HAP-1 (cell line): ENCODE measurements at regions not wholly inside any gene's neighbourhood (a gene's known extent, or its start where the extent isn't known, plus 50 kb on each side); places are given as distances from the start of the nearest gene placed in this dataset.

Experiments
- DNase-seq, 2 experiments: peaks; one replicate each; pipeline ENCODE4 v3.0.0-alpha.2; 2016 to 2020; ENCODE audit warnings: low spot score in 2 of 2
- H3K27me3 ChIP-seq: fragments of 250-450 bp; sonication (Bioruptor Pico); 2 replicates; pipeline ENCODE4 v1.5.1; 2020; ENCODE audit warnings: low read depth, mild to moderate bottlenecking, moderate library complexity
- H3K36me3 ChIP-seq: fragments of 250-450 bp; sonication (Bioruptor Pico); replicated peaks from 2 replicates; pipeline ENCODE4 v1.5.1; 2020; ENCODE audit warnings: mild to moderate bottlenecking
- H3K4me1 ChIP-seq: fragments of 250-450 bp; sonication (Bioruptor Pico); 2 replicates; pipeline ENCODE4 v1.5.1; 2020; ENCODE audit warnings: mild to moderate bottlenecking
- H3K4me3 ChIP-seq: fragments of 250-450 bp; sonication (Bioruptor Pico); 2 replicates; pipeline ENCODE4 v1.5.1; 2020; ENCODE audit warnings: mild to moderate bottlenecking, moderate library complexity
- H3K9me3 ChIP-seq: fragments of 250-450 bp; sonication (Bioruptor Pico); 2 replicates; pipeline ENCODE4 v1.5.1; 2020; ENCODE audit warnings: mild to moderate bottlenecking, moderate library complexity
- in situ Hi-C: fragments of 300-500 bp; cut with MboI; formaldehyde crosslinking; loops from 3 replicates; pipeline ENCODE4 v1.14.3; 2020; ENCODE audit warnings: low sequenced_read_pairs, inconsistent platforms, mixed read lengths

DNA sequence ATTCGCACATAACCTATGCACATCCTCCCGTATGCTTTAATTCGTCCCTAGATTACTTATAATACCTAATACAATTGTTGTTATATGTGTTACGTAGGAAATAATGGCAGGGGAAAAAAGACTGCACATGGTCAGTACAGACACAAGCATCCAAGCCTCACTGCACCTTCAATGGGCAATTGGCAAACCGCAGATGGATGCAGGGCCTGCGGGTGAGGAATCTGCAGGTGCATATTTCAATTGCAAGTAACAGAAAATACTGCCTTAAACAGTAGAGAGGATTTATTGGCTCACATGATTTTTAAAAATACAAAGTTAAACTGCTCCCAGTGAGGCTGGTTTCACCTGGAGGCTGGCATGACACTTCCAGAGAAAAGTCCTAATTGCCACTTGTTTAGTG lies 142.1 kb upstream of the MLN start:
- Histone ChIP-seq H3K4me1 (no peaks in the 10 kb centered on the region), H3K27me3 (peaks cover 11% of the 10 kb centered on the region), H3K36me3 (no peaks in the 10 kb centered on the region), H3K9me3 (no peaks in the 10 kb centered on the region), H3K4me3 (no peak overlapping the region)
- in situ Hi-C loops, result no loop called here
- DNase-seq, result no peak

DNA sequence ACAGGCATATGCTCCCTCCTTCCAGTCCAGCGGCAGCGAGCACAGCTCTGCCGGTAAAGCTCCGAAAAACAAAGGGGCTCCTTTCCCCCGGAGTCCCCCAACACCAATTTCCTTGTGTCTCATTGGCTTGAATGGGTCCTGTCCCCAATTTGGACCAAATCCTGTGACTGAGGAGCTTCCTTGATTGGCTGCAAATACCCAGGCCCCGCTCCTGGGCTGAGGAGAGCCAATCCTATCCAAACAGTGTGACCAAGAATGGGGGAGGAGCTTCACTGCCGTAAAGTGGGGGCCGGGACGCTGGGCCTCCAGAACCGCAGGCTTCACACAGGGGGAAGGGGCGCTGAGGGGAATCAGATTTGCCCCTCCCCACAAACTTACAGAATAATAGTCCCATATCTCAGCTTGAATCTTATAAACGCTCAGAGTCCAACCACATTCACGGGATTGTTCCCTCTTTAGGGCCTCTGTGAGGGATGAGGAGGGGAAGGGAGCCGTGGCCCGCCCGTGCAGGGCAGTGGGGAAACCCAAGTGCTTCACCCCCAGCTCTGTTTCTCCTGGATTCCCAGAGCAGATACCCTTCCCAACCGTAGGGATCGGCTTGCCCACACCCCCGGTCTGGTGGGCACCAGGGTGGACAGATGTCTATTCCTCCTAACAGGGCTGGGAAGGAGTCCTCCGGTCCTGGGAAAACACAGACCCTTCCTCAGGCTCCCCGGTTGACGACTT lies 141.0 kb upstream of the MLN start:
- Histone ChIP-seq H3K27me3 (peaks cover 11% of the 10 kb centered on the region), H3K4me3 (no peak overlapping the region), H3K9me3 (no peaks in the 10 kb centered on the region), H3K36me3 (no peaks in the 10 kb centered on the region), H3K4me1 (no peaks in the 10 kb centered on the region)
- in situ Hi-C loops, result no loop called here
- DNase-seq, result no peak

DNA sequence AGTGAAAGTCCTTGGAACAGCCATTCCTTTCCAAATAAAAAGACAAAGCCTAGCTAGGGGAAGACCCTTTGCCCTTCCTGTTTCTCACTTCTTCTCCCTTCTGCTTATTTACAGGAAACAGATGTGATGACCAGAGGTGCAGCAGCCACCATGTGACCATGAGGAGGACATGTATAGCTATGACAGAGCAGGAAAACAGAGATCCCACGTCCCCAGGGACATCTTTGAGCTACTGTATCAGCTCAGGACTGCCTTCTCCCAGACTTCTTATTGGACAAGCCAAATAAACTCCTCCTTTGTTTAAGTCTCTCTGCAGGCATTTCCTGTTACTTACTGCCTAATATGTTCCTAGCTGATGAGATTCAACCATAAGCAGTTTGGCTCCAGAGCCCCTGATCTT lies 133.1 kb upstream of the MLN start:
- Histone ChIP-seq H3K4me3 (no peak overlapping the region), H3K36me3 (no peaks in the 10 kb centered on the region), H3K4me1 (no peaks in the 10 kb centered on the region), H3K27me3 (0 out of 2 replicates have a peak, but pooled peaks cover 3% of the 10 kb centered on the region), H3K9me3 (no peaks in the 10 kb centered on the region)
- in situ Hi-C loops, result no loop called here
- DNase-seq, result no peak

DNA sequence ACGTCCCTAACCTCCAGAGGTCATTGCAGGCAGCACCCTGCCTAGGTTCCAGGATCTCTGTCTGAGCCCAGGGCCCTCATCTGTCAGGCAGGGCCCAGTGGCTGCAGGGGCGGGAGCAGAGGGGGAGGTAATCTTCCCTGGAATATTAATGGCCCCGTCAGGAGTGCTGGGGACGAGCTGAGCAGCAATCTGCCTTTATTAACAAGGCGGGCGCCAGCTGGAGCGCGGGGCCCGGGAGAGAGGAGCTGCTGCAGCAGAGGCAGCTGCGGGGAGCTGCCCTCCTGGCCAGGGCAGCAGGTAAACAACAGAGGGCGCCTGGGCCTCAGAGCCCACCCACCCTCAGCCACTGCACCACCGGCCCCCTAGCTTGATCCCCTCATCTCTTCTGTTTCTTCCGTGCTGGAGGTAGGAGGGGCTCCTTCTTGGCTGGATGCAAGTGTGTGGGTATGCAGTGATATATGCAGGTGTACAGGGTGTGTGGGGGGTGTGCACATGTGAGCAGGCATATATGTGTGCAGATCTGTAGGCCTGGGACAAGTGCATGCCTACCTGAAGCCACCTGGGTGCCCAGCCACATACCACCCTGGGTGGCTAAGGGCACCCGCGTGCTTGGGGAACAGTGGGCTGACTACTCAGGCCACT lies 131.8 kb upstream of the MLN start:
- Histone ChIP-seq H3K4me3 (no peak overlapping the region), H3K27me3 (0 out of 2 replicates have a peak, but pooled peaks cover 3% of the 10 kb centered on the region), H3K4me1 (no peaks in the 10 kb centered on the region), H3K9me3 (no peaks in the 10 kb centered on the region), H3K36me3 (no peaks in the 10 kb centered on the region)
- no peak for DNase-seq
- in situ Hi-C loops, result no loop called here

DNA sequence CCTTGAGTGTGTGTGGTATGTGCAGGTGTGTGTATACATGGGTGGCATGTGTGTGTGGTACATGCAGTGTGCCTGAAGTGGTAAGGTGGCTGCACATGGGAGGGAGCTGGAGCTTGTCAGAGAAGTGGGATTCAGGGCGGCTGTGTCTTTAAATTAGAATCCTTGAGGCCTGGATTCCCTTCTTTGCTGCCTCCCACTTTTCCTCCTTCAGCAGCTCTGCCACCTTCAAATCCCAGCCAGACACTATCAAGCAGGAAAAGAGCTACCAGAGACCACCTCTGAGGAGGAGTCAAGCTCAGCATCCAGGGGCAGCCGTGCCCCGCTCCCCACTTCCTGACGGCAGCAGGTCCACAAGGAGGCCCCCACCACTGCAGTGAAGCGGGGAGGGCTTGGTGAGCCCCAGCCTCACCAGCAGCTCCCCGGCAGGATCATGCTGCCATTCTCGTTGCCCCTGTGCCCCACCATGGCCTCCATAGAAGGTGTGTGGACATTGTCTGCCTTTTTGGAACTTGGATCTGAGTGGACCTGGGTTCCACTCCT lies 131.0 kb upstream of the MLN start:
- in situ Hi-C loops, result no loop called here
- no peaks in the 10 kb centered on the region for H3K4me1 ChIP-seq

DNA sequence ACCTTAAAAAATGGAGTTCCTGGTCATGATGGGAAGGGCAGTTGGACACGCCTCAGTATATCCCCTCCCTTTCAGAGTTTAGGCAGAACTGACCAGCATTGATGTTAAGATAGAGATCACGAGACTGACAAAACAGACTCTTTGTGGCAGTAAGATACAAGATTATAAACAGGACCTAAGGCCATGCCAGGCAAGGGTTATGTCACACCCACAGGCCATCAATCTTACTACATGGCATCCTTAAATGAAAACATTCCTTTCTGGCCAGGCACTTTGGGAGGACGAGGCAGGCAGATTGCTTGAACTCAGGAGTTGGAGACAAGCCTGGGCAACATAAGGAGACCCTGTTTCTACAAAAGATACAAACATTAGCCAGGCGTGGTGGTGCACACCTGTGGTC lies 129.3 kb upstream of the MLN start:
- Histone ChIP-seq H3K4me3 (no peak overlapping the region), H3K9me3 (no peaks in the 10 kb centered on the region), H3K36me3 (no peaks in the 10 kb centered on the region), H3K27me3 (0 out of 2 replicates have a peak, but pooled peaks cover 3% of the 10 kb centered on the region), H3K4me1 (no peaks in the 10 kb centered on the region)
- in situ Hi-C loops, result no loop called here
- DNase-seq, result no peak

More for the DNA sequence above, 131.0 kb upstream of the MLN start:
- H3K27me3 ChIP-seq, result 0 out of 2 replicates have a peak, but pooled peaks cover 3% of the 10 kb centered on the region
- no peak for DNase-seq
- no peak overlapping the region for H3K4me3 ChIP-seq
- H3K9me3 ChIP-seq, result no peaks in the 10 kb centered on the region
- no peaks in the 10 kb centered on the region for H3K36me3 ChIP-seq

DNA sequence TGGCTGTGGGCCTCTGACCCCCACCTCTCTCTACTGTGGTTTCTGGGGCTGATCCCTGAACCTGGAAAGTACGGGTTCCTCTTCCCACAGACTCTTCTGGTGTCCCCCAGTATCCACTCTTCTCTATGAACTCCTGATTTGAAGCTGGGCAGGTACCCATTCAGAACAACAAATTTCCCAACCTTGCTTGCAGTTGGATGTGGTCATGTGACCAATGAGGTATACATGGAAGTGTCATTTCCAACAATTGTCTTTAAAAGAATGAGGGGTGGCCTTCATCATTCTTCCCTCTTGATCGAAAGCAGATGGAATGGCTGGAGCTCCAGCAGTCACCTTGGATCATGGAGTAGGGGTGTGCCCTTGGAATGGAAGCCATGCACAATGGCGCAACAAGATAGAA lies 128.0 kb upstream of the MLN start:
- DNase-seq, result no peak
- no peaks in the 10 kb centered on the region for H3K36me3 ChIP-seq
- H3K4me1 ChIP-seq, result no peaks in the 10 kb centered on the region; the same call in 1 of the 2 replicates
- H3K27me3 ChIP-seq, result 0 out of 2 replicates have a peak, but pooled peaks cover 3% of the 10 kb centered on the region
- in situ Hi-C loops, result no loop called here
- no peak overlapping the region for H3K4me3 ChIP-seq
- H3K9me3 ChIP-seq, result no peaks in the 10 kb centered on the region

DNA sequence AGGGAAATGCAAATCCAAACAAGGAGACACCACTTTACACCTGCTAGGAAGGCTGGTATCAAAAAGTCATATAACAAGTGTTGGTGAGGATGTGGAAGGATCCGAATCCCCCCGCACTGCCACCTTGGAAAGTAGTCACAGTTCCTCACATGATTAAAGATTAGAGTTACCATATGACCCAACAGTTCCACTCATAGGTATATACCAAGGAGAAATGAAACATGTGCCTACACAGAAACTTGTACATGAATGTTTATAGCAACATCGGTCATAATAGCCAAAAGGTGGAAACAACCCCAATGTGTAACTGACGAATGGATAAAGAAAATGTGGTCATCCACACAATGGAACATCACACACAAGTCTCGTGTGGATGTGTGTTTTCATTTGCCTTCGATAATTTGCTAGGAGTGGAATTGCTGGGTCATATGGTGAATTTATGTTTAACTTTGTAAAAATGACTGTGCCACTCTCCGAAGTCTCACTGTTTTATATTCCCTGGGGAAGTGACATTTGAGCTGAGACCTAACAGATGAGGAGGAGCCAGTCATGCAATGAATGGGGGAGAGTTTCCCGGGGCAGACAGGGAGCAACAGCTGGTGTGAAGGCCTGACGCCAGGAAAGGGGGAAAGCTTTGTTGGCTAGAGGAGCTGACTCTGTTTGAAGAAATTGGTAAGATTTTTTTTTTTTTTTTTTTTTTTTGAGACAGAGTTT lies 125.9 kb upstream of the MLN start:
- no peak for DNase-seq
- Histone ChIP-seq H3K36me3 (no peaks in the 10 kb centered on the region), H3K4me1 (no peaks in the 10 kb centered on the region; the same call in 1 of the 2 replicates), H3K9me3 (no peaks in the 10 kb centered on the region), H3K4me3 (no peak overlapping the region), H3K27me3 (0 out of 2 replicates have a peak, but pooled peaks cover 3% of the 10 kb centered on the region)
- in situ Hi-C loops, result no loop called here

DNA sequence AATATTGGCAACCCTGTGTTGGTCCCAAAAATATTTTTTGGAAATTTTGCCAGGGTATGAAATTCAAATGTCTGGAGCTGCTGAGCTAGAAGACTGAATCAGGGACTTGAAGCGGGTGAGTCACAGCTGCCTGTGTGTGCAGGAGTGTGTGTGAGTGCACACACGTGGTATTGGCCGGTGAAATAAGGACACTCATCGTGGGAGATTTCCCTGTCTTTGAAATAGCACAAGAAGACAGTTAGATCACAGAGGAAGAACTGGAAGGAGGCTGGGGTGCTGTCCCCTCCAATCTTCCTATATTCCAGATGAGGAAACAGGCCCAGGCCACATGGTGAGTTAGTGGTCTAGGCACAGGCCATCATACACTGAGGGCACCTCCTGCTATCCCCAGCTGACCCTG lies 123.8 kb upstream of the MLN start:
- Histone ChIP-seq H3K9me3 (no peaks in the 10 kb centered on the region), H3K36me3 (no peaks in the 10 kb centered on the region), H3K27me3 (no peaks in the 10 kb centered on the region), H3K4me3 (no peak overlapping the region), H3K4me1 (no peaks in the 10 kb centered on the region; the same call in 1 of the 2 replicates)
- no peak for DNase-seq
- in situ Hi-C loops, result no loop called here

DNA sequence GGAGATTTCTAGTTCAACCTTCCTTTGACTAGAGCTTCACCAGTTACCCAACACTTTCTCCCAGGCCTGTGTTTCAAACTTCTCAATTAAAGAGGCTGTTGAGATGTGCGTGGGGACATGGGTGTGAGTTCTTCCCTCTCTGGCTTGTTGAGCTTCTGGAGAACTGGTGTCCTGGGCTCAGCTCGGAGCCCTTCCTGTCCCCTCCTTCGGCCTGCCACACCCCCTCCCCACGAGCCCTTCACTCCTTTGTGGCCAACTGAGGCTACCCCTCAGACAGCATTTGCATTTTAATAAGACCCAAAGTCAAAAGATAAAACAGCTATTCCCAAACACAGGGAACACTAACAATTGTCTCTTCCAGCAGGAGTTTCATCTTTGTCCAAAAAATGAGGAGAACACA lies 123.3 kb upstream of the MLN start:
- H3K27me3 ChIP-seq, result no peaks in the 10 kb centered on the region
- H3K9me3 ChIP-seq, result no peaks in the 10 kb centered on the region
- no peak overlapping the region for H3K4me3 ChIP-seq
- H3K36me3 ChIP-seq, result no peaks in the 10 kb centered on the region
- H3K4me1 ChIP-seq, result no peaks in the 10 kb centered on the region; the same call in 1 of the 2 replicates
- peak in 1 of 2 experiments; percentile 24 for DNase-seq
- in situ Hi-C loops, result no loop called here

DNA sequence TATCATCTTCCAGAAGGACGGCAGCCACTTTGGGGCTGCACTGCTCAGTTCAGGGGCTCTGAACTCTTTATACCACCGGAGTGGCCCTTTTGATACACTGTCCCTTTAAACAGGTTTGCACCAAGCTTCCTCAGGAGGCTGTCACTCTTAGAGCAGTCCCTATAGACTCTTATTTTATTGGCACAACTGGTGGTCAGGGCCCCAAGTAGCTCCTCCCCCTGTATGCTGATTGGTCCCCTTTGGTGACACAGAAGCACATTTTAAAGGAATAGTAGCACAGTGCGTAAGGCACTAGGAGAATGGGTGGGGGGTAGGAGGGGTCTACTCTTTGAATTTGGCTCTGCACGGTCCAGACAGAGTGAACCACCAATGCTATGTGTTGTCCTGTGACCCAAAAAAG lies 122.6 kb upstream of the MLN start:
- H3K27me3 ChIP-seq, result no peaks in the 10 kb centered on the region
- no peaks in the 10 kb centered on the region; the same call in 1 of the 2 replicates for H3K4me1 ChIP-seq
- no peaks in the 10 kb centered on the region for H3K9me3 ChIP-seq
- no peak overlapping the region for H3K4me3 ChIP-seq
- in situ Hi-C loops, result no loop called here
- no peaks in the 10 kb centered on the region for H3K36me3 ChIP-seq
- peak; percentile 9 to 48 for DNase-seq

DNA sequence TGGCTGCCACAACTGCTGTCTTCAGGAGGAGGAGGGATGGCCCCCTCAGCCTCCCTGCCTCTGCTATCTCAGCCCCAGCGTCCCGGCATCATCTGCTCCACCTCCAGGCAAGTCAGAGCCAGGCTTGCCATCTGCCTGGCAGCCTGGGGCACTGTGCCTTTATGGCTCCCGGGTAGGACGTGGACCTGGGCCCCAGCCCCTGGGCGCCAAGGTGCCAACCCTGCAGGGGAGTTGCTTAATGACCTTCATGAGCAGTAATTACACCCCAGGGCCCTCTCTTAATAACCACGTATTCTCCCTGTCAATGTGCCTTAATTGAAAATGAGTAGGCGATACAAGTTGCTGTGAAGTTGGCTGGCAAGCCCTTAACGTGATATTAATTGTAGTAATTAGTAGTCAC lies 122.1 kb upstream of the MLN start:
- Histone ChIP-seq H3K4me3 (no peak overlapping the region), H3K27me3 (no peaks in the 10 kb centered on the region), H3K4me1 (no peaks in the 10 kb centered on the region; the same call in 1 of the 2 replicates), H3K36me3 (no peaks in the 10 kb centered on the region), H3K9me3 (no peaks in the 10 kb centered on the region)
- no peak for DNase-seq
- in situ Hi-C loops, result no loop called here

DNA sequence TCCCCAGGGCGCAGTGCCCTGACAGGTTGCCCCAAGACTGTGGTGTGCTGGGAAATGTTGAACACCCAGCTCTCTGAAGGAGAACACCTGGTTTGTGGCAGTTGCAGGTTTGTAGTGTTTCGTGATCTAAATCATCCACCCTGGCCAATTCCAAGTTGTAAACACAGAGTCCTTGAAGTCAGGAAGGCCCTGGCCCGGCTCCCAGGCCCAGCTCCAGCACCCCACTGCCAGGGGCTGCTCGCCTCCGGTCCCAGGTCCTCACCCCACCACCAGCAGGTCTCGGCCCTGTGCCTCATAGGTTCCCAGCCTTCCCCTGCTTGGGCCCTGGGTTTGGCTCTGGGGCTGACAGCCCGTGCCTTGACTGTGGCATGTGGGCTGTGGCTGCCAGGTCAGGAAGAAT lies 121.4 kb upstream of the MLN start:
- in situ Hi-C loops, result no loop called here
- H3K36me3 ChIP-seq, result no peaks in the 10 kb centered on the region
- DNase-seq, result no peak

DNA sequence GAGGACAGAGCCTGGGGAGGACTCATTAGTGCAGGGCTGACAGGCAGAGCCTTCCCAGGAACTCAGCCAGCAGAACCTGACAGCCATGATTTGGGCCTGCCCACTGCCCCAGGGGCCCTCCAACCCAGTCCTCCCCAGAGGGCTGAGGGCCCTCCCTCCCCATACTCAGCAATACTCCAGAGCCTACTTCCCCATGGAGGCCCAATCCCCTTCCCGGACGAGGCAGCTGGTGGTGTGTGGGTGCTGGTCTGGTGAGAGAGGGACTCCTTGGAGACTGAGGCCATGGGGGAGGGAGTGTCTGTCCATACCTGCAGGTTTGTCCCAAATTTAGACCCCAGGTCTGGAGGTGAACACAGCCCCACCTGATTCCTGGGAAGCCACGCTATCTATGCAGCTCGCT lies 120.9 kb upstream of the MLN start:
- Histone ChIP-seq H3K4me3 (no peak overlapping the region), H3K9me3 (no peaks in the 10 kb centered on the region), H3K36me3 (no peaks in the 10 kb centered on the region), H3K27me3 (no peaks in the 10 kb centered on the region), H3K4me1 (no peaks in the 10 kb centered on the region; the same call in 1 of the 2 replicates)
- in situ Hi-C loops, result no loop called here
- DNase-seq, result no peak

More for the DNA sequence above, 121.4 kb upstream of the MLN start:
- Histone ChIP-seq H3K4me3 (no peak overlapping the region), H3K27me3 (no peaks in the 10 kb centered on the region), H3K4me1 (no peaks in the 10 kb centered on the region; the same call in 1 of the 2 replicates), H3K9me3 (no peaks in the 10 kb centered on the region)
